Fibroblast of skin of back (primary cell): ENCODE measurements at regions not wholly inside any gene's neighbourhood (a gene's known extent, or its start where the extent isn't known, plus 50 kb on each side); places are given as distances from the start of the nearest gene placed in this dataset.

ENCODE experiments used
- DNase-seq: peaks from one replicate; pipeline ENCODE4 v3.0.0-alpha.2; 2013

- peak; percentile 65 for DNase-seq
Measured at GRCh38 chr18:39841482-39842365, 2113.3 kb upstream of the PIK3C3 start.

- DNase-seq, result peak; percentile 4
Measured at GRCh38 chr18:39840856-39841481, 2114.1 kb upstream of the PIK3C3 start.

DNA sequence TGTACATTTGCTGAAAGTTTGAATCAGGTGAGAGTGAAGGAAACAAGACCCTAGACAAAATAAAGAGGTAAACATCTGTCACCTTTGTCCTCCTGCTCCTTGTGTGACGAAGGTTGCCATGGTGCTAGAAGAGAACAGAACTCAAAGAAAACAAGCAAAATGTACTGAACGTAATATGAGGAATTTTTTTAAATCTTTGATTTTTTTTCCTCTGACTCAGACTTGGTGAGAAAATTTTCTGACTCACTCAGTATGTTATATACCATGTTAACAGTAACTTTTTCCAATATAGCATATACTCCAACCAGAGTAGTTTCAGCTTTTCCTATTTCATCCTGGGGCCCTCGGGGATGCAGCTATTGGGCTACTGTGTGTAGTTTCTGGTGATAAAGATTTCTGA is 2114.6 kb upstream of the PIK3C3 start:
- DNase-seq, result peak; percentile 57

GRCh38 chr18:39839782-39840181 is 2115.3 kb upstream of the PIK3C3 start:
- peak; percentile 19 for DNase-seq

DNA sequence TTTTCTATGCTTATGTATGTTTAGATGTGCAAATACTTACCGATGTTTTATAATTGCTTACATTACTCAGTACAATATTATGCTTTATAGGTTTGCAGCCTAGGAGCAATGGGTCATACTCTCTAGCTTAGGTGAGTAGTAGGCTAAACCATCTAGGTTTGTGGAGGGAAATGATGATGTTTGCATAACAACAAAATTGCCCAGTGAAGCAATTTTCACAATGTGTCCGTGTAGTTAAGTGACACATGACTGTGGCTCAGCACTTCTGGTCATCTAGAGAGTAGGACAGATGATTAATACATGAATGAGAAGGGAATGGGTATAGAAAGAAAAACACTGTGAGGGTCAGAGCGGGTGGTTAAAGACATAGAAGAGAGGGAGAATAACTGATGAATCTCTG is 2116.2 kb upstream of the PIK3C3 start:
- no peak for DNase-seq

DNA sequence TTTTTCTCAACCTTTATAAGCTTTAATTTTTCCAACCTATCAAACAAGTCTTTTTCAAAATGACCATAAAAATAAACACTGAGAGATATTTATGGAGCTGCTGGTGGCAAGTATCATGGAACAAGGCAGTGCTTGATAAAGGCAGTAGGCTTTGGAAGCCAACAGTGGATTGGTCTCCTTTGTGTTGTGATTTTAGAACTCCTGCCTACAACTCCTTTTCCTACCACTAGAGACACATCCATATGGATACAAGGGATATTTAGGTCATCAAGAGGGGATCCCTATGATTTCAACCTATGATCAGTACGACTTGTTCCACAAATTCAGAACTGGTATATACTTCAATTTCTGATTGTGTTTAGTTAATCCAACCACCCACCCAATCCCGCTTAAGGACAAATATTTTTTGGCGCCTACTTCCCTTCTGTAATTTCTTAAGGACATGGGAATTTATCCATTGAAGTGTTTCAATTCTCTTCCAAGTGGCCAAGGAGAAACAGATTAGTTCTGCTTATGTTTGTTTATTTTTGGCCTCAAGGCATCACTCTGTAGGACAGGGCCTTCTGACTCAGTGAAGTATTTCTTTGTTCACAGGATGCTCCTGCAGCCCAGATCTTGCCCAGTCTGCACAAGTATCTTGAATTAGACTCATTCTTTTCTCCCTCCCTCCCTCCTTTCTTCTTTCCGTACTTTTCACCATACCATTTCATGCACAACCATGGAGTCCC is 2119.6 kb upstream of the PIK3C3 start:
- no peak for DNase-seq

- no peak for DNase-seq
Measured at GRCh38 chr18:39834636-39835035, 2120.4 kb upstream of the PIK3C3 start.

DNA sequence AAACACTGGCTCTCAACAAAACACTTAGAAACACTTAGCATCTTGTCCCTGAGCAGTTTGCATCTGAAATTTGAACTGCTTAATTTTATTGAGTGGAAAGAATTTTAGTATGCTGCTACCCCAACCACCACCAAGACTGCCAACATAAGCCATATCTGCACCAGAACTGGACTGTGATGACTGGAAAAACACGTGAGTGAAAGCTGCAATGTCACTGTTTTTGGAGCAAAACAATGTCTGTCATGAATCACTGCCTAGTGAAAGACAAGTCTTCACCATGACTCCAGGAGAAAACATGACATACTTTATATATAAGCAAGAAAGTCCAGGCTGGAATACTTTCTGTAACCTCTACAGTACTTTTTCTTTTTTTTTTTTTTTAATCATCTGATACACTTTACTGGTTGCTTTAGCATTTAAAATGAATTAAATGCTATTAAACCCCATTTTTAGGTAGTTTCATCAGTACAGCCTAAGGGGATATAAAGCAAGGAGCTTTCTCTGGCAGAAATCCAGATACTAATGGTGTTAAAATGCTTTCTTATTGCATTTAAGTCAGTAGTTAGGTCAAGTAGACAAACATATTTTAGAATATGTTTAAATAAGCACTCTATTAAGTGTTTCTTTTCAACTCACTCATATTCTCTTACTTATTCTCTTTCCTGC is 2129.4 kb upstream of the PIK3C3 start:
- DNase-seq, result peak; percentile 31

GRCh38 chr18:39806525-39806924 is 2148.5 kb upstream of the PIK3C3 start:
- DNase-seq, result peak; percentile 32

DNA sequence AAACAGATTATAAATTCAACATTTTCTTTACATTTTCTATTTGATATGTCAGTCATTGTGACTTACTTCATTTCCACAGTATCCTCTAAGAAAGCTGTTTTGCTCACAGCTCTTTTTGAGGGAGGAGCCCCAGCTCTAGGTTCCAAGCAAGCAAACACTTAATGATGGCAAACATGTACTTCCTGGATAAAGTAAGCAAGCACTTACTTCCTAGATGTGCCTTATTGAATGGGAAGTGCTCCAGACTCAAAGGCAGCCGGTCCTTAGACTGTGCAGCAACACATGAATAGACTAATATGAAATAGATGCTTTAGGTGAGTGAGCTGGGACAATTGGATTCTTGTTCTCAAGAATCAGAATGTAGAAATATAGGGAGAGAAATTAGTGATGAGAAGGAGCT is 2149.8 kb upstream of the PIK3C3 start:
- DNase-seq, result no peak

DNA sequence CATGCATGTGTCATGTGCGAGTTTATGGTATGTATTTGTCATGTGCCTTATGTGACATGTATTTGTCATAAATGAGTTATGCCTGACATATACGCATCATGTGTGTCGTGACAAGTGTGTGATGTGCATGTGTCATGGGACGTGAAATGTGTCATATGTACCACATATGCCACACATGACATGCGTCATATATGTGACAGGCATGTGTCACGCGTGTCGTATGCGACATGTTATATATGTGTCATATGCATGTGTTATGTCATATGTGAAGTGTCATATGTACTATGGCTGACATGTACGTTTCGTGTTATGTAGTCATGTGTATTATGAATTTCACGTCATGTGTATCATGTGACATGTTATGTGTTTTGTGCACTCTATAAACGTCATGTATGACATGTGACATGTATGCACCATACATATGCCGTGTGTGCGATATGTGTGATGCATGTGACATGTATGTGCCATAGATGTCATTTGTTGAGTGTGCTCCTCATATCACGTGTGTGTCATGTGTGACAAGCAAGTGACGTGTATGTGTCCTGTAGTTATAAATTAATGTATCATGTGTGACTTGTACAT is 2152.3 kb upstream of the PIK3C3 start:
- no peak for DNase-seq

- no peak for DNase-seq
Measured at GRCh38 chr18:39801848-39802247, 2153.2 kb upstream of the PIK3C3 start.

GRCh38 chr18:39801010-39801409 is 2154.0 kb upstream of the PIK3C3 start:
- no peak for DNase-seq

- DNase-seq, result no peak
Measured at GRCh38 chr18:39799006-39799405, 2156.0 kb upstream of the PIK3C3 start.

GRCh38 chr18:39796393-39796792 is 2158.6 kb upstream of the PIK3C3 start:
- no peak for DNase-seq

DNA sequence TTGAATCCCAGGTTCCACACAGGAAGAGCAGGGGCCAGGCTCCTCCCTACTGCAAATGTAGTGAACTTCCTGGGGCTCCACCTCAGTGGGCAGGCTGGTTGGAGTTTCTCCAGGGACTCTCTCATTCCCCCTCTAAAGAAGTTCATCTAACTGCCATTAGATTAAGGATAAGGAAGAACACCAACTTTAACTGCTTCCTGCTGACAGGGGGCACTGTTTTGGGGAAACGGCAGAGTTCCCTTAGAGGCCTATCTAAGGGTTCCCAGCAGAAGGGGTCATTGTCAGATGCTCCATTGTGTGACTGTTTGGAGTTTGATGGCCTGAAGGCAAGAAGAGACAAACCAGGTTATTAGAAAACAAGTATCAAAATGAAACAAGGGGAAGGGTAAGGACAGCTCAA is 2159.7 kb upstream of the PIK3C3 start:
- no peak for DNase-seq

DNA sequence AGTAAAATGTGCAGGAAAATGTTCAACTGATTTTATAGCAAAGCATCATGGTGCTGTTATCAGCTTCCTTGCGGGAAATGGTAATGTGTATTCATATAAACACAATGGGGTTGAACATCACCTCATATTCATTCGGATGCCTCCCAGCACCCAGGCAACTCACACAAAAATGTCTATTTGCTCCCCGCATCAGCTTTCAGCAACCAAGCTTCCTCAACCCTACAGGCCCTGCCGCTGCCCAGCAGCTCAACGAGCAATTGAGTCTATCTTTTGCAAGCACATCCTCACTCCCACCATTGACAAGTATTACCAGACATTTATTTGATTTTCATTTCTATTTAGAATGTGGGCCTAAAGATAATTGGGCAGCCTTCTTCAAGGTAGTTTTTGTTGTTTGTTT is 2161.4 kb upstream of the PIK3C3 start:
- no peak for DNase-seq

DNA sequence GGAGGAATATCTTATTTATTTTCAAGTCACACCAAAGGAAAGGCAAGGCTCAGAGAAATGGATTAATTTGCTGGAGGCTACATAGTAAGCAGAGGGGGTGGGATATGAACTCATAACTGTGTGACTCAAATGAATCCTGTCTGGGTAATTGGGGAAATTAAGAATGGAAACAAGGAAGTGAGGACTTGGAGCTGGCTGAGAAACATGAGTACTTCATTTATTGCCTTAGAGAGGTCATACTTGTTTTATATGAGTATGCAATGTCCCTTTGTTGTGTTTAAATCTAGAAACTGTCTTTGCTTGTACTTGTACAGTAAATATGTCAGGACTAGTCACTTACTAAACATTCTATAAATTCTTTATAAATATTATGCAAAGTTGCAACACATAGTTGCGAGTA is 2166.7 kb upstream of the PIK3C3 start:
- DNase-seq, result peak; percentile 38

- DNase-seq, result no peak
Measured at GRCh38 chr18:39786477-39786876, 2168.6 kb upstream of the PIK3C3 start.

DNA sequence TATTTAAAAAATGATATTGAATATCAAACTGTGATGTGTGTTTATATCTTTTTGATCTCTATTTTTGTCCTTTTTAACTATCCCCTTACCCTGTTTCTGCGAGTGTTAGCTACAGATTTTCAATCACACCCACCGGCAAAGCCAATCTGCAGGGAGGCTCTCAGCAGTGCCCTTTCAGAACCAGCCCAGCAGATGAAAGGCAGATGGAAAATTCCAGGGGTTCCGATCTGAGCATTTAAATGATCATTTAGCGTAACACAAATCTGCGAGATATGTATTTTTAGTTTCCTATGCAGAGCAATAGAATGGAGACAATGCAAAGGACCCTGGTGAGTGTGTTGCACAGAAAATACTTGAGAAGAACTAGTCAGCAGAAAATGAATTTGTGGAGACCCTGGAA is 2170.5 kb upstream of the PIK3C3 start:
- no peak for DNase-seq

DNA sequence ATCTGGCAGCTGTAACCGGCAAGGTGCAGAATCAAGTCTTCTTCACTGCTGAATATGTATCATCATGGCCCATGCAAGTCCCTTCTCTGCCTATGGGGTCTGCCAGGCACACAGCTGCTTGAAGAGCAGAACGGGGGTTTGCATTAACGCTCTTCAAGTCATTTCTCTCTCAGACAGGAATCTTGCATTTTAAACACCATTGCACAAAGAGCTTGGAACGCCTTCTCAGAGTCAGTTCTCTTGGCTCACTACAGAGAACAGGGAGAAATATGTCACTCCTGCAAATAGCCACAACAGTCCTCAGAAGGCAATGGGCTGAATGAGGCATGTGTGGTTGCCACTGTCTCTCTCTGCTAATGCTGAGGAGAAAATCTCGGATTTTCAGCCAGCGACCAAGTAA is 2173.5 kb upstream of the PIK3C3 start:
- DNase-seq, result no peak

GRCh38 chr18:39780774-39781173 is 2174.3 kb upstream of the PIK3C3 start:
- DNase-seq, result no peak

DNA sequence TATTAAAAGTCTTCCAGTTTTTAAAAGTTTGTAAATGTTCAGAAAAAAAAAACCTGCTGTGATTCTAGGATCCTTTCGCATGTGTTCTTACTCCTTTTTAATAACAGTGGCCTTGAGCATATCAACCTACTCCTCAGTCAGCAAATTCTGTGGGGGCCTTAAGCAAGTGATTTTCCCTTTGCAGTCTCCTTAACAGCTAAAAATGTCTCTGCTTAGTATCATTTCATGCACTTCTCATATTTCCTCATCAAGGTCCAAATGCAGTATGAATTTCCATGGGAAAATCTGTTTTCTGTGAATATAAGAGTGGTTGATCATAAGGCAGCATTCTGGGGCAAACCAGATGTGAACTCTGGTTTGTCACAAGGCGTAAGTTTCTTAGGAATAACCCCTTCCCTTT is 2175.1 kb upstream of the PIK3C3 start:
- DNase-seq, result no peak
